WTC11 (cell line): ENCODE measurements at regions not wholly inside any gene's neighbourhood (a gene's known extent, or its start where the extent isn't known, plus 50 kb on each side); places are given as distances from the start of the nearest gene placed in this dataset.

ENCODE experiments used
- FOXJ3 ChIP-seq: sonication (generic); formaldehyde crosslinking; IDR thresholded peaks from 2 replicates; pipeline ENCODE4 v1.9.0; 2021; ENCODE audit warnings: missing genetic modification reagents, mild to moderate bottlenecking, borderline replicate concordance
- JUN ChIP-seq: sonication (generic); formaldehyde crosslinking; IDR thresholded peaks from 2 replicates; pipeline ENCODE4 v1.8.0; 2023; ENCODE audit warnings: mild to moderate bottlenecking, missing genetic modification reagents
- SMAD4 ChIP-seq: sonication (generic); formaldehyde crosslinking; IDR thresholded peaks from 2 replicates; pipeline ENCODE4 v1.8.0; 2022; ENCODE audit warnings: mild to moderate bottlenecking, missing genetic modification reagents
- TF ChIP-seq, protein P1 (sequence below): fragments of 200-600 bp; IDR thresholded peaks from 2 replicates; pipeline ENCODE4 v1.8.0; 2022; ENCODE audit warnings: antibody characterized with exemption
- TF ChIP-seq, protein P2 (sequence below): sonication (generic); formaldehyde crosslinking; IDR thresholded peaks from 2 replicates; pipeline ENCODE4 v1.8.0; 2022; ENCODE audit warnings: mild to moderate bottlenecking, missing genetic modification reagents
- TF ChIP-seq, protein P3 (sequence below): sonication (generic); formaldehyde crosslinking; IDR thresholded peaks from 2 replicates; pipeline ENCODE4 v1.8.0; 2022; ENCODE audit warnings: mild to moderate bottlenecking, missing genetic modification reagents
- TF ChIP-seq, protein P4 (sequence below): sonication (generic); formaldehyde crosslinking; IDR thresholded peaks from 2 replicates; pipeline ENCODE4 v1.8.1; 2022; ENCODE audit warnings: low read depth, missing genetic modification reagents, borderline replicate concordance

DNA sequence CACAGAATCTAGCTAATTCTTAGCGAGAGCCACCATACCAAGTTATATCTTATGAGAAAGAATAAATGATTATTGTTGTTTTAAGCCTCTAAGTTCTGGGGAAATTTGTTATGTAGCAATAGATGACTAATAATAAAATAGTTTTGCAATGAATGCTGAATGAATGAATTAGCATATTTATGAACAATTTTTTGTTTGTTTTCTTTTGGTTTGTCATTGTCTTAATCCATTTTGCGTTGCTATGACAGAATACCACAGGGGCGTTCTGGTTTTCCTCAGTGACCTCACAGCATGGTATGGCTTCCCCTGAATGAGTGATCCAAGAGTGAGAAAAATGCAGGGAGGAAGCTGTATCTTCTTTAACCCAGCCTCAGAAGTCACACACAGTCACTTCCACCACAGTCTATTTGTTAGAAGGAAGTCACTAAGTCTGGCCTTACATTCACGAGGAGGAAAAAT, 53.8 kb upstream of the HPDL start:
- TF ChIP-seq JUN (no peak), SMAD4 (CRISPR knock-in tag) (no peak), FOXJ3 (CRISPR knock-in tag) (no peak)
- TF ChIP-seq, protein P1, sequence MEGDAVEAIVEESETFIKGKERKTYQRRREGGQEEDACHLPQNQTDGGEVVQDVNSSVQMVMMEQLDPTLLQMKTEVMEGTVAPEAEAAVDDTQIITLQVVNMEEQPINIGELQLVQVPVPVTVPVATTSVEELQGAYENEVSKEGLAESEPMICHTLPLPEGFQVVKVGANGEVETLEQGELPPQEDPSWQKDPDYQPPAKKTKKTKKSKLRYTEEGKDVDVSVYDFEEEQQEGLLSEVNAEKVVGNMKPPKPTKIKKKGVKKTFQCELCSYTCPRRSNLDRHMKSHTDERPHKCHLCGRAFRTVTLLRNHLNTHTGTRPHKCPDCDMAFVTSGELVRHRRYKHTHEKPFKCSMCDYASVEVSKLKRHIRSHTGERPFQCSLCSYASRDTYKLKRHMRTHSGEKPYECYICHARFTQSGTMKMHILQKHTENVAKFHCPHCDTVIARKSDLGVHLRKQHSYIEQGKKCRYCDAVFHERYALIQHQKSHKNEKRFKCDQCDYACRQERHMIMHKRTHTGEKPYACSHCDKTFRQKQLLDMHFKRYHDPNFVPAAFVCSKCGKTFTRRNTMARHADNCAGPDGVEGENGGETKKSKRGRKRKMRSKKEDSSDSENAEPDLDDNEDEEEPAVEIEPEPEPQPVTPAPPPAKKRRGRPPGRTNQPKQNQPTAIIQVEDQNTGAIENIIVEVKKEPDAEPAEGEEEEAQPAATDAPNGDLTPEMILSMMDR, result no peak
- TF ChIP-seq, protein P2, sequence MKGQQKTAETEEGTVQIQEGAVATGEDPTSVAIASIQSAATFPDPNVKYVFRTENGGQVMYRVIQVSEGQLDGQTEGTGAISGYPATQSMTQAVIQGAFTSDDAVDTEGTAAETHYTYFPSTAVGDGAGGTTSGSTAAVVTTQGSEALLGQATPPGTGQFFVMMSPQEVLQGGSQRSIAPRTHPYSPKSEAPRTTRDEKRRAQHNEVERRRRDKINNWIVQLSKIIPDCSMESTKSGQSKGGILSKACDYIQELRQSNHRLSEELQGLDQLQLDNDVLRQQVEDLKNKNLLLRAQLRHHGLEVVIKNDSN, result no peak
- TF ChIP-seq, protein P3, sequence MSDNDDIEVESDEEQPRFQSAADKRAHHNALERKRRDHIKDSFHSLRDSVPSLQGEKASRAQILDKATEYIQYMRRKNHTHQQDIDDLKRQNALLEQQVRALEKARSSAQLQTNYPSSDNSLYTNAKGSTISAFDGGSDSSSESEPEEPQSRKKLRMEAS (CRISPR knock-in tag), result no peak
- TF ChIP-seq, protein P4, sequence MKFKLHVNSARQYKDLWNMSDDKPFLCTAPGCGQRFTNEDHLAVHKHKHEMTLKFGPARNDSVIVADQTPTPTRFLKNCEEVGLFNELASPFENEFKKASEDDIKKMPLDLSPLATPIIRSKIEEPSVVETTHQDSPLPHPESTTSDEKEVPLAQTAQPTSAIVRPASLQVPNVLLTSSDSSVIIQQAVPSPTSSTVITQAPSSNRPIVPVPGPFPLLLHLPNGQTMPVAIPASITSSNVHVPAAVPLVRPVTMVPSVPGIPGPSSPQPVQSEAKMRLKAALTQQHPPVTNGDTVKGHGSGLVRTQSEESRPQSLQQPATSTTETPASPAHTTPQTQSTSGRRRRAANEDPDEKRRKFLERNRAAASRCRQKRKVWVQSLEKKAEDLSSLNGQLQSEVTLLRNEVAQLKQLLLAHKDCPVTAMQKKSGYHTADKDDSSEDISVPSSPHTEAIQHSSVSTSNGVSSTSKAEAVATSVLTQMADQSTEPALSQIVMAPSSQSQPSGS, result no peak
